Islet of Langerhans (tissue), 1 donor: ENCODE measurements at regions not wholly inside any gene's neighbourhood (a gene's known extent, or its start where the extent isn't known, plus 50 kb on each side); places are given as distances from the start of the nearest gene placed in this dataset.
"Not testable (repeated sequence)": the region's sequence is repeated elsewhere in the genome, so short reads cannot be mapped to it uniquely, and the experiment has no call there.

Experiments used
- FAIRE-seq: peaks from one replicate; lab custom pipeline; 2011; peaks lifted over from hg19 to GRCh38; lab: Jason Lieb, UNC

DNA sequence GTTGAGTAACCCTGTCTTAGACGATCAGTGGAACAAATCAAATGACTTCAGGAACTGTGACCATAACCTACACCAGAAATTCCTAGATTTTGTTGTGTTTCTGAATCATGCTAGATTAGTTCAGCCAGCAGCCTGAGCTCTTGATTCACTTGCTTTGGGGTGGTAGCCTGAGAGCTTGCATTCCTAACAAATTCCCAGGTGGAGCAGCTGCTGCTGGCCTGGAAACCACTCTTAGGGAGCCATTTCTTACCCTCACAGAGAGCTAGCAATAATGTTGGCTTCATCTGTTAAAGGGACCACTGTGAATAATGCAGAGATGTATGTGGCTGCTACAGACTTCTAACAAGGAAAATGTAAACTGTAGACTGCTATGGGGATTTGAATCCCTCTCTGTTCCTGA is 388.1 kb upstream of the PRR20A start:
- no peak for FAIRE-seq

- no peak for FAIRE-seq
These were observed 385.4 kb upstream of the PRR20A start for GRCh38 chr13:56755181-56755935.

DNA sequence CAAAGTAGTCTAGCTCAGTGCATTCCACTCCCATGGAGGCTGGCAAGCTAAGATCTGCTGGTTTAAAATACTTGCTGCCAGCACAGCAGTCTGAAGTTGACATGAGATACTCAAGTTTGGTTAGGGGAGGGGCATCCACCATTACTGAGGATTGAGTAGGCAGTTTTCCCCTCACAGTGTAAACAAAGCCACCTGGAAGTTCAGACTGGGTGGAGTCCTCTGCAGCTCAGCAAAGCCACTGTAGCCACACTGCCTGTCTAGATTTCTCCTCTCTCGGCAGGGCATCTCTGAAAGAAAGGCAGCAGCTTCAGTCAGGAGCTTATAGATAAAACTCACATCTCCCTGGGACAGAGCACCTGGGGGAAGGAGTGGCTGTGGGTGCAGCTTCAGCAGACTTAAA is 377.4 kb upstream of the PRR20A start:
- not testable (repeated sequence) for FAIRE-seq

GRCh38 chr13:56773148-56773547 is 367.6 kb upstream of the PRR20A start:
- no peak for FAIRE-seq

GRCh38 chr13:56789527-56789926 is 351.2 kb upstream of the PRR20A start:
- FAIRE-seq = no peak

GRCh38 chr13:56837161-56837560 is 303.6 kb upstream of the PRR20A start:
- FAIRE-seq = no peak

GRCh38 chr13:56850852-56851251 is 289.9 kb upstream of the PRR20A start:
- FAIRE-seq = no peak

DNA sequence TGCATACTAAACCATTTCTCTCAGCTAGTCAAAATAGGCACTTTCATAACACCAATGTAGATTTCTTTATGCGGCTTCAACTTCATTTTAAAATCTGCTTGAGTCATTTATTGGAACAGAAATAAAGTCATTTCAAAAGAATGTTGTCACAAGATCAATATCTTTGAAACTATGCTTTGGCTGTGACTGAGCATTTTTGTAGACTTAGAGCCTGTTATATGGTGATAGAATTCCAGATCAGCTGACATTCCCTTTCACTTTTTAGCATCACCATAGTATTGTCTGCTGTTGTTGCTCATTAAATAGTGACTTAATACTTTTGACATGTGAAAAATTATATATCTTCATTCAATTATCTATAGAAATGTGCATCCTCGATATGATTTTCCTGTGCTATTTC is 279.2 kb upstream of the PRR20A start:
- no peak for FAIRE-seq

GRCh38 chr13:56864451-56864850 is 276.3 kb upstream of the PRR20A start:
- FAIRE-seq = no peak

GRCh38 chr13:56865416-56865815 is 275.3 kb upstream of the PRR20A start:
- no peak for FAIRE-seq

DNA sequence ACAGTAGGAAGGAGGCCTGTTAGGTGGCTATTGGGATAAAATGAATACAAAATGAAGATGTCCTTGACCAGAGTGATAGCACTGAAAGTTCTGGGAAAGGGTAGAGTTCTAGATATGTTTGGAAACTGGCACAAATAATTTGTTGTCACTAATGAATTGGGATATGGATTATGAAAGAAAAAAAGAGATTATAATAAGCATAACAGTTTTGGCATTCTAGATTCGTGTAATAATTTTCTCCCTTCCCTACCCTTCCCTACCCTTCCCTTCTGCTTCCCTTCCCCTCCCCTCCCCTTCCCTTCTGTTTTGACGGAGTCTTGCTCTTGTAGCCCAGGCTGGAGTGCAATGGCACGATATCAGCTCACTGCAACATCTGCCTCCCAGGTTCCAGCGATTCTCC is 271.0 kb upstream of the PRR20A start:
- no peak for FAIRE-seq

DNA sequence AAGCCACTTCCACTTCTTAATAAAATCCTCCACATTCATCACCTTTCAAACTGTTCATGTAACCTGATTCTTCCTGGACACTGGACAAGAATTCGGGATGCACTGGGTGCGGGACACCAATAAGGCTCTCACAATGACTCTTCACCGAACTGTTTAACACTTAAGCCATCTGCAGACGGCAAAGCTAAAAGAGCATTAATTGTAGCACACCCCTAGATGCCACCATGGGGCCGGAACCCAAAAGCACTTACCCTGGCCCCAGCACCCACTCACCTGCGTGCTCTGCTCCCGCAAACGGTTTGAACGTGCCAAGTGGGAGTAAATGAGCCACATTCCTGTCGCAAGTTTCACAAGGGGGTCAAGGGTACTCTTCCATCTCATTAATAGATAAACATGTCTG is 254.3 kb upstream of the PRR20A start:
- no peak for FAIRE-seq

DNA sequence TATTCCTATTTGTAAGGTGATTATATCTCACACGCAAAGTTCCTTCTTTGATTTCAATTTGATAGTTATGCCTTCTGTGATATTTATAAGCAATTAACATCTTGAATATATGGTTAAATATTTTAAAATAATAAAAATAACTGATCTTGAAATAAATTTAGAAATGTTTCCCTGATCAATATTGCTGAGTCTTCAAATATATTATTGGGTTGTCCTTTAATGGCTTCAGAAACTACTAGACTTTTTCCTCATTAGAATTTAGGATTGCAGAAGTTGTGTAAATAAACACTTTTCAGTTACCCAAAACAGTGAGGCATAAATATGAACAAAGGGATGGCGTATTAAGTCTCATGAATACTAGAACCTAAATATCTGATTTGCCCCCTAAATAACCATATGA is 252.3 kb upstream of the PRR20A start:
- FAIRE-seq = no peak

DNA sequence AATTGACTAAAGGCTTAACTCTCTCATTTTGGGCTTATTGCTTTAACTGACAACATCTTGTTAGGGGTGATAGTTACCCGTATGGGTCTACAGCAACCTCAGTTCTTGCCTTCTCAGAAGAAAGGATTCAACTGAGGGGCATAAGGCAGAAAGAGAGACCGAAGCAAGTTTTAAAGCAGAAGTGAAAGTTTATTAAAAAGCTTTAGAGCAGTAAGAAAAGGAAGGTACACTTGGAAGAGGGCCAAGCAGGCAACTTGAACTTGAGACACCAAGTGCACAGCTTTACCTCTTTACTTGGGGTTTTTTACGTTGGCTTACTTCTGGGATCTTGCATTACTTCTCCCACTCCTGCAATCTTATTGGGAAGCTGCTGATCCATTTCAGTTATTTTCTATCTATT is 246.9 kb upstream of the PRR20A start:
- FAIRE-seq = no peak

GRCh38 chr13:56900549-56901279 is 240.0 kb upstream of the PRR20A start:
- FAIRE-seq = no peak

DNA sequence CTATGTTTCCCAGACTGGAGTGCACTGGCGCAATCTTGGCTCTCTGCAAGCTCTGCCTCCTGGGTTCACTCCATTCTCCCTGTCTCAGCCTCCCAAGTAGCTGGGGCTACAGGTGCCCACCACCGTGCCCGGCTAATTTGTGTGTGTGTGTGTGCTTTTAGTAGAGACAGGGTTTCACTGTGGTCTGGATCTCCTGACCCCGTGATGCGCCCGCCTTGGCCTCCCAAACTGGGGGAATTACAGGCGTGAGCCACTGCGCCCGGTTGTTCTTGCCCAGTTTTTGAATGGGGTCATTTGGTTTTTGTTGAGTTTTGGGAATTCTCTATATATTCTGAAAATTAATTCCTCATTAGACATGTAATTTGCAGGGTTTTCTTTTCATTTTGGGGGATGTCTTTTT is 238.4 kb upstream of the PRR20A start:
- no peak for FAIRE-seq

DNA sequence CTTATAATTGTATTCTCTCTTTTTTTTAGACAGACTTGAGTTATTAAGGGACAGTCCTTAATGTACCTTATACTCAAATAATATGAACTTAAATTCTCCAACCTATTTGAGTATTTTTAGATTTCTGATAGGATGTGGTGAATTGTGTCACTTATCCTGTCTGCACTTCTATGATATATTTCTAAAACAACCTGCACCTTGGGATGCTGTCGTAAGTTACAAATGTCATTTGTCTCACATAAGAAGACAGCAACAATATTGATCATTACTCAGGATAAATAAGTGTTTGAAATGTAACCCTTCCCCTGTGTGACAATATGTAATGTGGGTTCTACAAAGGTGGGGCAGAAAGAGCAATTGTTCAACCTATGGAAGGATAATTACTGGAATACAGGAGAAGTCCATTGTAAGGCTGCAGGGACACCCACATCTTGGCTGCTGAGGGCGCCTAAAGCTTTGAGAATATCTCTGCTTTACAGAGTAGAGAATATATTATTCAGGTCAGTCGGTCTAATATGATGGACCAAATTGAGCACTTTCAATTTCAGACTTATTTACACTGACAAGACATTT is 236.9 kb upstream of the PRR20A start:
- FAIRE-seq = no peak

DNA sequence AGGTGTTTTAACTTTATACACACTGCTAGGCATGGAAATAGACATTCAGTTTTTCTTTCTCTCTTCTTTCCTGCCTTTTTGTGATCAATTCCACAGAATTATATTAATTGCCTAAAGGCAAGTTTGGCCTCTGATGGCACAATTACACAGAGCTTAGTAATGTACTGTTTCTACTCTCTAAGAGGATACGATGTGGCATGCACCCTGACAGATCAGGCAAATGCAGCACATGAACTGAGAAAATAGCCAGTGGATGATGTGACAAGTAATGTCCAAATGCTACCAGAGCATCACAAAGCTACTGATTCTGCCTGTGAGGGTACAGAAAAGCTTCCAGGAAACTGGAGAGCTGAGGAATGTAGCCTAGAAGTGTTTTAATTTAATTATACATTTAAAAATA is 233.8 kb upstream of the PRR20A start:
- no peak for FAIRE-seq

DNA sequence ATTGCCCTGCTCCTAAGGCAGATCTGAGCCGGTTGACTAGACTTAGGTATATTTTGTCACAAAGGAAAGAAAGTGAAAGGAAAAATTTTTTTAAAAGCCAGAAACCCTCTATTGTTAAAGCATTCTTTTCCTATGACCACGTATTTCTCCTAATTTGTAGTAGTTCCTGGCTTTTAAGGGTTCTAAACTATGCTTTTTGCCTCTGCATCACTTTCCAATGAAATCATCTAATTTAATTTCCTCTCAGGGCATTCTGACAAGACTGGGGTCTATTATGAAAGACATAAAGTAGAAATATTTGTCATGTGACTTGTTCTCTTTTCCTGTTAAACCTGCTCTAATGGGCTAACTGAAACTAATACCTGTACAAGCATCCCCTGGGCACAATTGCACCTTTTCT is 233.0 kb upstream of the PRR20A start:
- FAIRE-seq = no peak

DNA sequence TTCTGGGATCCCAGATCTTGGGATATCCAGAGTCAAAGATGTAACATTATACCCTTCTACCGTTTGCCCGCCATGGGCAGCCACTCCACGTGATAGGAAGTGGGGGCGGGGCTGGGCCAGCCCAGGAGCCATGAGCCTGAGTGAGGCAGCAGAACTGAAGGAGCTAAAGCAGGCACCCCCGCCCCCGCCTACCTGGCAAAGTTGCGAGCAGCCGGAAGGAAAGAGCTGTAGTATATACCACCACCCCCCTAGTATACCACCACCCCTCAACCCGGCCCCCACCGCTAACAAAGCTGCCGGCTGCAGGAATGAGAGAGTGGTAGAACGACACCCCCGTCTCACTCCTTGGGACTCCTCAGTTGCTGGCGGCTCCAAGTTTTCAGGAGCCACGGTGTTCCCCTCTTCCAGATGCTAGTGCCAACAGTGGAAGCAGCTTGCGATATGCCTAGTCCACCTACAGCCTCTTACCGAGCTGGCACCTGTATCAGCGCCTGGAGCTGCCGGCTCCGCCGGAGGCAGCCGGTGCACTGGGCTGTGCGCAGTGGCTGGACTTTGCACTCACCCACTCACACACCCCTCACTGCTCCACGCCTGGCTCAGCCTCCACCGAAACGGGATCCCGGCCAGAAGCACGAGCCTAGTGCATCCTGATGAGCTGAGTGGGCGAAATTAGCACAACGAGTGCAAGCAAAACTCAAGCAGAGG is 230.7 kb upstream of the PRR20A start:
- FAIRE-seq = no peak

GRCh38 chr13:56917966-56918365 is 222.8 kb upstream of the PRR20A start:
- peak; percentile 5 for FAIRE-seq

DNA sequence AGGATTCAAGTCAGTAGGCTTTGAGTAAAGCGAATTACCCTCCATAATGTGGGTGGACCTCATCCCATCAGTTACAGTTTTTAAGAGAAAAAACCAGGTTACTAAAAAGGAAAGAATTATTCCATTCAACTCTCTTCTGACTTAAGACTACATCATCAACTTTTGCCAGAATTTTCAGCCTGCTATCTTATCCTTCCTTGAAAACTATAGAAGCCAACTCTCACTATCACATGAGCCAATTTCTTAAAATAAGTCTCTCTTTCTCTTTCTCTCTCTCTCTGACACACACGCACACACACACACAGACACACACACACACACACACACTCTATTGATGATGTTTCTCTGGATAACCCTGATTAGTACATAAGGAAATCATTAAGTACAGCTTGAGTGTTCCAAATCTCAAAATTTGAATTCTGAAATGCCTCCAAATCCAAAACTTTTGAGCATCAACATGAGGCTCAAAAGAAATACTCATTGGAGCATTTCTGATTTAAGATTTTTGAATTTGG is 217.0 kb upstream of the PRR20A start:
- no peak for FAIRE-seq

DNA sequence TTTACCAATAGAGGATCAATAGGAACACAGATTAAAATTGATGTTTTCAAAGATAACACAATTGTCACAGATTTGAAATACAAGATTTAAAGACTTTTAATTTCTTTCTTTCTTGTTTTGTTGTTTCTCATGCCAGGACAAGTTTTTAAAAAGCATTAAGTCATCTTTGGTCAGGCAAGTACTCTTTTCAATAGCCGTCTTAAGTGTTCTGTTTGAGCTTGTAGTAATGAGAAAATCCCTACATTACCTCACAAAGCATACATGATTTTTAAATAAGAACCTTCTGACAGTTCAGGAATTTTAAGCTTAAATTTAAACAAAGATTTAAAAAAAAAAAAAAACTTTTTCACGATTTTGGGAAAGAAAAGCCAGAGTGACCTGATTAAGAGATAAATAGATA is 216.3 kb upstream of the PRR20A start:
- FAIRE-seq = no peak
